HEK293 (cell line): ENCODE measurements at regions not wholly inside any gene's neighbourhood (a gene's known extent, or its start where the extent isn't known, plus 50 kb on each side); places are given as distances from the start of the nearest gene placed in this dataset.

ENCODE experiments used
- CTCF ChIA-PET: fragments of 350-600 bp; formaldehyde crosslinking; extraction: SDS; loops from one replicate; lab custom pipeline; 2021; ENCODE audit warnings: antibody characterized with exemption; lab: Yijun Ruan, JAX
- POLR2A ChIA-PET: fragments of 300-600 bp; formaldehyde crosslinking; extraction: SDS; loops from one replicate; lab custom pipeline; 2020; ENCODE audit warnings: antibody characterized with exemption, inconsistent platforms; lab: Yijun Ruan, JAX
- H3K27ac ChIP-seq: fragments of 200-500 bp; sonication (Bioruptor generic); 2 replicates; pipeline ENCODE4 v1.5.1; 2014; ENCODE audit warnings: low read depth, low read length, control low read depth, inconsistent platforms; ENCODE audit errors: extremely low read depth
- H3K36me3 ChIP-seq, 2 experiments: fragments of 200-500 bp in 1 of 2; sonication (Bioruptor generic) in 1 of 2; 1 replicate in 1 of 2; 2 replicates in 1 of 2; pipeline ENCODE4 v1.5.1; 2014 to 2017; ENCODE audit warnings: inconsistent platforms in 2 of 2, low read length in 2 of 2; ENCODE audit not compliant: control insufficient read depth in 2 of 2, insufficient read depth in 1 of 2
- H3K4me1 ChIP-seq: fragments of 200-500 bp; sonication (Bioruptor generic); 2 replicates; pipeline ENCODE4 v1.5.1; 2014; ENCODE audit warnings: mild to moderate bottlenecking, low read length, inconsistent platforms; ENCODE audit not compliant: control insufficient read depth, insufficient read depth
- H3K4me3 ChIP-seq: 2 replicates; pipeline ENCODE4 v1.5.1; 2011; ENCODE audit warnings: low read depth, mild to moderate bottlenecking, control low read depth, low read length, moderate library complexity
- H3K9me3 ChIP-seq: fragments of 200-500 bp; sonication (Bioruptor generic); 2 replicates; pipeline ENCODE4 v1.5.1; 2014; ENCODE audit warnings: low read depth, low read length, inconsistent platforms; ENCODE audit not compliant: control insufficient read depth, insufficient read depth
- EGR2 ChIP-seq: fragments of 450-650 bp; formaldehyde crosslinking; IDR thresholded peaks from 2 replicates; pipeline ENCODE4 v1.5.1; 2016; ENCODE audit warnings: low read depth, missing biosample characterization, missing genetic modification characterization
- INSM2 ChIP-seq: fragments of 450-650 bp; formaldehyde crosslinking; IDR thresholded peaks from 2 replicates; pipeline ENCODE4 v1.5.1; 2016; ENCODE audit warnings: missing biosample characterization, missing genetic modification characterization
- KLF17 ChIP-seq: fragments of 450-650 bp; formaldehyde crosslinking; IDR thresholded peaks from 2 replicates; pipeline ENCODE4 v1.5.1; 2016; ENCODE audit warnings: missing biosample characterization, missing genetic modification characterization
- PRDM1 ChIP-seq: fragments of 450-650 bp; formaldehyde crosslinking; IDR thresholded peaks from 2 replicates; pipeline ENCODE4; 2016; ENCODE audit warnings: missing biosample characterization, missing genetic modification characterization
- SP2 ChIP-seq: fragments of 450-650 bp; formaldehyde crosslinking; IDR thresholded peaks from 2 replicates; pipeline ENCODE4 v1.5.1; 2016; ENCODE audit warnings: missing biosample characterization, missing genetic modification characterization
- YY2 ChIP-seq: fragments of 450-650 bp; formaldehyde crosslinking; IDR thresholded peaks from 2 replicates; pipeline ENCODE4 v1.5.1; 2016; ENCODE audit warnings: missing biosample characterization, missing genetic modification characterization
- ZNF112 ChIP-seq: fragments of 450-650 bp; formaldehyde crosslinking; IDR thresholded peaks from 2 replicates; pipeline ENCODE4 v1.5.0; 2017; ENCODE audit warnings: missing biosample characterization, missing genetic modification characterization
- ZNF140 ChIP-seq: fragments of 450-650 bp; formaldehyde crosslinking; IDR thresholded peaks from 2 replicates; pipeline ENCODE4 v1.5.1; 2016; ENCODE audit warnings: missing biosample characterization, missing genetic modification characterization
- ZNF175 ChIP-seq: fragments of 450-650 bp; formaldehyde crosslinking; IDR thresholded peaks from 2 replicates; pipeline ENCODE4 v1.5.1; 2016; ENCODE audit warnings: missing biosample characterization, missing genetic modification characterization
- ZNF324 ChIP-seq: fragments of 450-650 bp; formaldehyde crosslinking; IDR thresholded peaks from 2 replicates; pipeline ENCODE4 v1.5.1; 2016; ENCODE audit warnings: missing biosample characterization, missing genetic modification characterization
- ZNF394 ChIP-seq: fragments of 450-650 bp; formaldehyde crosslinking; IDR thresholded peaks from 2 replicates; pipeline ENCODE4 v1.5.1; 2016; ENCODE audit warnings: missing biosample characterization, missing genetic modification characterization, mild to moderate bottlenecking, moderate library complexity, borderline replicate concordance
- ZNF529 ChIP-seq: fragments of 450-650 bp; formaldehyde crosslinking; IDR thresholded peaks from 2 replicates; pipeline ENCODE4 v1.5.1; 2017; ENCODE audit warnings: missing genetic modification characterization, missing biosample characterization; ENCODE audit not compliant: insufficient replicate concordance
- TF ChIP-seq, protein P1 (sequence below): fragments of 450-650 bp; formaldehyde crosslinking; IDR thresholded peaks from 2 replicates; pipeline ENCODE4 v1.5.1; 2016; ENCODE audit warnings: missing biosample characterization, missing genetic modification characterization
- TF ChIP-seq, protein P2 (sequence below): fragments of 450-650 bp; formaldehyde crosslinking; IDR thresholded peaks from 2 replicates; pipeline ENCODE4 v1.5.1; 2017; ENCODE audit warnings: missing biosample characterization, missing genetic modification characterization
- TF ChIP-seq, protein P3 (sequence below): fragments of 450-650 bp; formaldehyde crosslinking; IDR thresholded peaks from 2 replicates; pipeline ENCODE4 v1.5.1; 2017; ENCODE audit warnings: missing biosample characterization, missing genetic modification characterization
- TF ChIP-seq, protein P4 (sequence below): IDR thresholded peaks from 2 replicates; pipeline ENCODE4 v1.6.1; 2011; ENCODE audit warnings: mild to moderate bottlenecking, low read depth, low read length, borderline replicate concordance

GRCh38 chr17:70906808-70907207 is 737.5 kb downstream of the KCNJ2 start:
- Histone ChIP-seq H3K36me3 (no peaks in the 10 kb centered on the region), H3K4me3 (no peak overlapping the region), H3K27ac (no peak overlapping the region), H3K4me1 (no peaks in the 10 kb centered on the region), H3K9me3 (0 out of 2 replicates have a peak, but pooled peaks cover under 1% of the 10 kb centered on the region)
- TF ChIP-seq ZNF394 (tag by site-specific recombination) (no peak), ZNF140 (no peak), ZNF529 (tag by site-specific recombination) (no peak), KLF17 (tag by site-specific recombination) (no peak), ZNF175 (tag by site-specific recombination) (no peak)
- TF ChIP-seq, protein P1, sequence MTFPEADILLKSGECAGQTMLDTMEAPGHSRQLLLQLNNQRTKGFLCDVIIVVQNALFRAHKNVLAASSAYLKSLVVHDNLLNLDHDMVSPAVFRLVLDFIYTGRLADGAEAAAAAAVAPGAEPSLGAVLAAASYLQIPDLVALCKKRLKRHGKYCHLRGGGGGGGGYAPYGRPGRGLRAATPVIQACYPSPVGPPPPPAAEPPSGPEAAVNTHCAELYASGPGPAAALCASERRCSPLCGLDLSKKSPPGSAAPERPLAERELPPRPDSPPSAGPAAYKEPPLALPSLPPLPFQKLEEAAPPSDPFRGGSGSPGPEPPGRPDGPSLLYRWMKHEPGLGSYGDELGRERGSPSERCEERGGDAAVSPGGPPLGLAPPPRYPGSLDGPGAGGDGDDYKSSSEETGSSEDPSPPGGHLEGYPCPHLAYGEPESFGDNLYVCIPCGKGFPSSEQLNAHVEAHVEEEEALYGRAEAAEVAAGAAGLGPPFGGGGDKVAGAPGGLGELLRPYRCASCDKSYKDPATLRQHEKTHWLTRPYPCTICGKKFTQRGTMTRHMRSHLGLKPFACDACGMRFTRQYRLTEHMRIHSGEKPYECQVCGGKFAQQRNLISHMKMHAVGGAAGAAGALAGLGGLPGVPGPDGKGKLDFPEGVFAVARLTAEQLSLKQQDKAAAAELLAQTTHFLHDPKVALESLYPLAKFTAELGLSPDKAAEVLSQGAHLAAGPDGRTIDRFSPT (tag by site-specific recombination) = no peak
- ChIA-PET POLR2A (interaction anchor here (0.6 kb wide), 1 partner anchor 1413 kb away, joined by 3 read pairs; no protein-coding TSS in a partner anchor), CTCF (no interaction called here)

GRCh38 chr17:70912716-70913485 is 743.6 kb downstream of the KCNJ2 start:
- CTCF ChIA-PET = interaction anchor here (0.8 kb wide), 1 partner anchor 168 kb away, joined by 4 read pairs; no protein-coding TSS in a partner anchor
- POLR2A ChIA-PET = no interaction called here

GRCh38 chr17:70916469-70916868 is 747.1 kb downstream of the KCNJ2 start:
- TF ChIP-seq, protein P2, sequence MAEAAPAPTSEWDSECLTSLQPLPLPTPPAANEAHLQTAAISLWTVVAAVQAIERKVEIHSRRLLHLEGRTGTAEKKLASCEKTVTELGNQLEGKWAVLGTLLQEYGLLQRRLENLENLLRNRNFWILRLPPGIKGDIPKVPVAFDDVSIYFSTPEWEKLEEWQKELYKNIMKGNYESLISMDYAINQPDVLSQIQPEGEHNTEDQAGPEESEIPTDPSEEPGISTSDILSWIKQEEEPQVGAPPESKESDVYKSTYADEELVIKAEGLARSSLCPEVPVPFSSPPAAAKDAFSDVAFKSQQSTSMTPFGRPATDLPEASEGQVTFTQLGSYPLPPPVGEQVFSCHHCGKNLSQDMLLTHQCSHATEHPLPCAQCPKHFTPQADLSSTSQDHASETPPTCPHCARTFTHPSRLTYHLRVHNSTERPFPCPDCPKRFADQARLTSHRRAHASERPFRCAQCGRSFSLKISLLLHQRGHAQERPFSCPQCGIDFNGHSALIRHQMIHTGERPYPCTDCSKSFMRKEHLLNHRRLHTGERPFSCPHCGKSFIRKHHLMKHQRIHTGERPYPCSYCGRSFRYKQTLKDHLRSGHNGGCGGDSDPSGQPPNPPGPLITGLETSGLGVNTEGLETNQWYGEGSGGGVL (tag by site-specific recombination) = no peak
- TF ChIP-seq, protein P3, sequence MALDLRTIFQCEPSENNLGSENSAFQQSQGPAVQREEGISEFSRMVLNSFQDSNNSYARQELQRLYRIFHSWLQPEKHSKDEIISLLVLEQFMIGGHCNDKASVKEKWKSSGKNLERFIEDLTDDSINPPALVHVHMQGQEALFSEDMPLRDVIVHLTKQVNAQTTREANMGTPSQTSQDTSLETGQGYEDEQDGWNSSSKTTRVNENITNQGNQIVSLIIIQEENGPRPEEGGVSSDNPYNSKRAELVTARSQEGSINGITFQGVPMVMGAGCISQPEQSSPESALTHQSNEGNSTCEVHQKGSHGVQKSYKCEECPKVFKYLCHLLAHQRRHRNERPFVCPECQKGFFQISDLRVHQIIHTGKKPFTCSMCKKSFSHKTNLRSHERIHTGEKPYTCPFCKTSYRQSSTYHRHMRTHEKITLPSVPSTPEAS = no peak
- TF ChIP-seq EGR2 (tag by site-specific recombination) (no peak), ZNF324 (no peak), SP2 (tag by site-specific recombination) (no peak), INSM2 (tag by site-specific recombination) (no peak)
- TF ChIP-seq, protein P4, sequence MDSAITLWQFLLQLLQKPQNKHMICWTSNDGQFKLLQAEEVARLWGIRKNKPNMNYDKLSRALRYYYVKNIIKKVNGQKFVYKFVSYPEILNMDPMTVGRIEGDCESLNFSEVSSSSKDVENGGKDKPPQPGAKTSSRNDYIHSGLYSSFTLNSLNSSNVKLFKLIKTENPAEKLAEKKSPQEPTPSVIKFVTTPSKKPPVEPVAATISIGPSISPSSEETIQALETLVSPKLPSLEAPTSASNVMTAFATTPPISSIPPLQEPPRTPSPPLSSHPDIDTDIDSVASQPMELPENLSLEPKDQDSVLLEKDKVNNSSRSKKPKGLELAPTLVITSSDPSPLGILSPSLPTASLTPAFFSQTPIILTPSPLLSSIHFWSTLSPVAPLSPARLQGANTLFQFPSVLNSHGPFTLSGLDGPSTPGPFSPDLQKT = no peak
- ChIA-PET POLR2A (no interaction called here), CTCF (no interaction called here)
- Histone ChIP-seq H3K4me1 (no peaks in the 10 kb centered on the region), H3K27ac (no peak overlapping the region), H3K4me3 (no peak overlapping the region), H3K36me3 (no peaks in the 10 kb centered on the region), H3K9me3 (no peaks in the 10 kb centered on the region)

More at GRCh38 chr17:70912716-70913485, 743.6 kb downstream of the KCNJ2 start:
- TF ChIP-seq PRDM1 (no peak), YY2 (tag by site-specific recombination) (no peak), ZNF112 (tag by site-specific recombination) (no peak)
- Histone ChIP-seq H3K27ac (no peak overlapping the region), H3K36me3 (no peaks in the 10 kb centered on the region), H3K4me3 (no peak overlapping the region), H3K4me1 (no peaks in the 10 kb centered on the region), H3K9me3 (no peaks in the 10 kb centered on the region)
